GM12878 (cell line): ENCODE measurements at regions not wholly inside any gene's neighbourhood (a gene's known extent, or its start where the extent isn't known, plus 50 kb on each side); places are given as distances from the start of the nearest gene placed in this dataset.

ENCODE experiments used
- ASH2L ChIP-seq: fragments of 300-600, 200-600 bp; sonication (generic); IDR thresholded peaks from 2 replicates; pipeline ENCODE4 v1.6.1; 2017; ENCODE audit warnings: low read depth, mild to moderate bottlenecking, borderline replicate concordance
- SP1 ChIP-seq: IDR thresholded peaks from one replicate; pipeline ENCODE4 v1.6.1; 2011; ENCODE audit warnings: low read depth, low read length
- TF ChIP-seq, protein P1 (sequence below): IDR thresholded peaks from 2 replicates; pipeline ENCODE4 v1.6.1; 2012; ENCODE audit warnings: mild to moderate bottlenecking, low read depth, low read length
- TF ChIP-seq, protein P2 (sequence below), 3 experiments: IDR thresholded peaks in 2 of 3; conservative IDR thresholded peaks in 1 of 3; 2 replicates each; pipeline ENCODE4 v1.5.1; 2011; ENCODE audit warnings: low read depth in 3 of 3, low read length in 3 of 3, mild to moderate bottlenecking in 3 of 3, control low read depth in 2 of 3, moderate library complexity in 2 of 3, inconsistent platforms in 1 of 3, mixed read lengths in 1 of 3; ENCODE audit not compliant: control insufficient read depth in 2 of 3, insufficient read depth in 1 of 3; ENCODE audit errors: extremely low read depth in 1 of 3

DNA sequence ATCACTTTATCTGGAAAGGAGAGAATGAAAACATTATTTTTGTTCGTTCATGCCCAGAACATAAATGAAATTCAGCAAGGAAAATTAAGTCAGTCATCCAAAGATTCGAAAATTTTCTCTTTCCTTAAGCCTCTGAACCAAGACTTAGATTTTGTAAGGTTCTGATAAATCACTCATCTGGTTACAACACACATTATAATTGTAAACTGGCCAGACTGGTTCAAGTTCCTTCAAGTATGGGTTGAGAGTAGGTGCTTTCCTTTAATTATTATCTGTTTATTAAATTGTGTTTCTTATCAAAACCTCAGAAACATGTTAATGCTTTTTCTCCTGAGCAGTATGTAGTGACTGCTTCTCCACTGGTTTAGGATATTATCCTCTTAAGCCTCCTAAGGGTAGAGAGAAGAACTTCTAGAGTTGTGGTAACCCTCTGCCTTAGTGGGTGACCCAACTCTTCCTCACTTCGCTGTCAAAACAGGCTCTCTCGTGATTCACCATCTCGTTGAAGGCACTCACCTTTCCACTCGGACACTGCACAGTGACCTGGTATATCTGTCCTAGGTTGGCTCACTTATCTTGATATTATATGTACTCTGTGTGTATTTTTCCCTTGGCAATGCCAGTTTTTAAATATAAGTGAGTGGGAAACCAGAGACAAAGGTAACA lies 325.9 kb downstream of the PAX3 start:
- TF ChIP-seq, protein P1, sequence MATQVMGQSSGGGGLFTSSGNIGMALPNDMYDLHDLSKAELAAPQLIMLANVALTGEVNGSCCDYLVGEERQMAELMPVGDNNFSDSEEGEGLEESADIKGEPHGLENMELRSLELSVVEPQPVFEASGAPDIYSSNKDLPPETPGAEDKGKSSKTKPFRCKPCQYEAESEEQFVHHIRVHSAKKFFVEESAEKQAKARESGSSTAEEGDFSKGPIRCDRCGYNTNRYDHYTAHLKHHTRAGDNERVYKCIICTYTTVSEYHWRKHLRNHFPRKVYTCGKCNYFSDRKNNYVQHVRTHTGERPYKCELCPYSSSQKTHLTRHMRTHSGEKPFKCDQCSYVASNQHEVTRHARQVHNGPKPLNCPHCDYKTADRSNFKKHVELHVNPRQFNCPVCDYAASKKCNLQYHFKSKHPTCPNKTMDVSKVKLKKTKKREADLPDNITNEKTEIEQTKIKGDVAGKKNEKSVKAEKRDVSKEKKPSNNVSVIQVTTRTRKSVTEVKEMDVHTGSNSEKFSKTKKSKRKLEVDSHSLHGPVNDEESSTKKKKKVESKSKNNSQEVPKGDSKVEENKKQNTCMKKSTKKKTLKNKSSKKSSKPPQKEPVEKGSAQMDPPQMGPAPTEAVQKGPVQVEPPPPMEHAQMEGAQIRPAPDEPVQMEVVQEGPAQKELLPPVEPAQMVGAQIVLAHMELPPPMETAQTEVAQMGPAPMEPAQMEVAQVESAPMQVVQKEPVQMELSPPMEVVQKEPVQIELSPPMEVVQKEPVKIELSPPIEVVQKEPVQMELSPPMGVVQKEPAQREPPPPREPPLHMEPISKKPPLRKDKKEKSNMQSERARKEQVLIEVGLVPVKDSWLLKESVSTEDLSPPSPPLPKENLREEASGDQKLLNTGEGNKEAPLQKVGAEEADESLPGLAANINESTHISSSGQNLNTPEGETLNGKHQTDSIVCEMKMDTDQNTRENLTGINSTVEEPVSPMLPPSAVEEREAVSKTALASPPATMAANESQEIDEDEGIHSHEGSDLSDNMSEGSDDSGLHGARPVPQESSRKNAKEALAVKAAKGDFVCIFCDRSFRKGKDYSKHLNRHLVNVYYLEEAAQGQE = no peak
- TF ChIP-seq SP1 (no peak), ASH2L (no peak)
- TF ChIP-seq, protein P2, sequence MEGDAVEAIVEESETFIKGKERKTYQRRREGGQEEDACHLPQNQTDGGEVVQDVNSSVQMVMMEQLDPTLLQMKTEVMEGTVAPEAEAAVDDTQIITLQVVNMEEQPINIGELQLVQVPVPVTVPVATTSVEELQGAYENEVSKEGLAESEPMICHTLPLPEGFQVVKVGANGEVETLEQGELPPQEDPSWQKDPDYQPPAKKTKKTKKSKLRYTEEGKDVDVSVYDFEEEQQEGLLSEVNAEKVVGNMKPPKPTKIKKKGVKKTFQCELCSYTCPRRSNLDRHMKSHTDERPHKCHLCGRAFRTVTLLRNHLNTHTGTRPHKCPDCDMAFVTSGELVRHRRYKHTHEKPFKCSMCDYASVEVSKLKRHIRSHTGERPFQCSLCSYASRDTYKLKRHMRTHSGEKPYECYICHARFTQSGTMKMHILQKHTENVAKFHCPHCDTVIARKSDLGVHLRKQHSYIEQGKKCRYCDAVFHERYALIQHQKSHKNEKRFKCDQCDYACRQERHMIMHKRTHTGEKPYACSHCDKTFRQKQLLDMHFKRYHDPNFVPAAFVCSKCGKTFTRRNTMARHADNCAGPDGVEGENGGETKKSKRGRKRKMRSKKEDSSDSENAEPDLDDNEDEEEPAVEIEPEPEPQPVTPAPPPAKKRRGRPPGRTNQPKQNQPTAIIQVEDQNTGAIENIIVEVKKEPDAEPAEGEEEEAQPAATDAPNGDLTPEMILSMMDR (IDR thresholded peaks at IDR 0.05 in 2 of 3, conservative IDR thresholded peaks at IDR 0.05 in 1 of 3; ENCODE audit: control insufficient read depth in 2 of 3, extremely low read depth in 1 of 3, insufficient read depth in 1 of 3, low read depth in 3 of 3, low read length in 3 of 3) = no peak
